HG03442 (cell line): ENCODE measurements at regions not wholly inside any gene's neighbourhood (a gene's known extent, or its start where the extent isn't known, plus 50 kb on each side); places are given as distances from the start of the nearest gene placed in this dataset.

Experiments used
- ATAC-seq: cut with Tn5 transposase; IDR thresholded peaks from one replicate; pipeline ENCODE4 v1.9.1; 2021; ENCODE audit warnings: mild to moderate bottlenecking, moderate library complexity; ENCODE audit not compliant: unreplicated experiment

- no peak for ATAC-seq
Observed at GRCh38 chr6:62345446-62345845, 59.4 kb upstream of the KHDRBS2 start.

- no peak for ATAC-seq
Observed at GRCh38 chr6:62344850-62345249, 58.8 kb upstream of the KHDRBS2 start.

GRCh38 chr6:62338477-62338876 lies 52.5 kb upstream of the KHDRBS2 start:
- ATAC-seq: no peak
